T-helper 1 cell treated with Interleukin-12 subunit alpha and Interleukin-12 subunit beta and Interleukin-4 antibody, amounts not matched to agents 30 μg/mL and 1 μg/mL, for 36 hours (primary cell): ENCODE measurements at regions not wholly inside any gene's neighbourhood (a gene's known extent, or its start where the extent isn't known, plus 50 kb on each side); places are given as distances from the start of the nearest gene placed in this dataset.

Source experiments
- H3K27ac Mint-ChIP-seq: one replicate; pipeline ENCODE4 v1.8.0; 2021; ENCODE audit warnings: mild to moderate bottlenecking, mixed read lengths
- H3K27me3 Mint-ChIP-seq: one replicate; pipeline ENCODE4 v1.8.0; 2021; ENCODE audit warnings: low read depth, mixed read lengths
- H3K36me3 Mint-ChIP-seq: one replicate; pipeline ENCODE4 v1.8.0; 2021; ENCODE audit warnings: low read depth, mixed read lengths
- H3K4me1 Mint-ChIP-seq: one replicate; pipeline ENCODE4 v1.8.0; 2021; ENCODE audit warnings: low read depth, mixed read lengths
- H3K4me3 Mint-ChIP-seq: one replicate; pipeline ENCODE4 v1.8.0; 2021; ENCODE audit warnings: mild to moderate bottlenecking, moderate library complexity, mixed read lengths
- H3K9me3 Mint-ChIP-seq: one replicate; pipeline ENCODE4 v1.8.0; 2021; ENCODE audit warnings: mixed read lengths

DNA sequence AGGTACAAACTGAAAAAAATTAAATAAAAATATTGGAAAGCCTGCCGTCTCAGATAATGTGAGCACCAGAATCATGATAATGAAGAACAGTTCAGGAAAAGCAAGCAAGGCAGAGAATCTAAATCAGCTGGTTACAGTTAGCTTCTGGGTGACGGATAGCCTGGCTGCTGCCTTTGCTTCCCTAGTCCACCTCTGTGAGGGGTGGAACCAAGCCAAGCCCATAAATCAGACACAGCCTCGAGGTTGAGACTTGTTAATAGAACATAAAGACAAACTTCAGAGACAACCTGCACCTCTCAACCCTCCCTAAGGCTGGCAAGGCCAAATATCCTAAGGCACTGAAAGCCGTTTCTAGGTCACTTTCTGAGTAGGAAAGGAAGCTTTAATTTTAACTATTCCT, 334.7 kb upstream of the SLC39A10 start:
- Mint-ChIP-seq H3K4me1 (peaks cover 12% of the 10 kb centered on the region), H3K27me3 (no peaks in the 10 kb centered on the region), H3K36me3 (peaks cover 9% of the 10 kb centered on the region), H3K9me3 (peaks cover 14% of the 10 kb centered on the region), H3K27ac (no peak overlapping the region), H3K4me3 (no peak overlapping the region)

DNA sequence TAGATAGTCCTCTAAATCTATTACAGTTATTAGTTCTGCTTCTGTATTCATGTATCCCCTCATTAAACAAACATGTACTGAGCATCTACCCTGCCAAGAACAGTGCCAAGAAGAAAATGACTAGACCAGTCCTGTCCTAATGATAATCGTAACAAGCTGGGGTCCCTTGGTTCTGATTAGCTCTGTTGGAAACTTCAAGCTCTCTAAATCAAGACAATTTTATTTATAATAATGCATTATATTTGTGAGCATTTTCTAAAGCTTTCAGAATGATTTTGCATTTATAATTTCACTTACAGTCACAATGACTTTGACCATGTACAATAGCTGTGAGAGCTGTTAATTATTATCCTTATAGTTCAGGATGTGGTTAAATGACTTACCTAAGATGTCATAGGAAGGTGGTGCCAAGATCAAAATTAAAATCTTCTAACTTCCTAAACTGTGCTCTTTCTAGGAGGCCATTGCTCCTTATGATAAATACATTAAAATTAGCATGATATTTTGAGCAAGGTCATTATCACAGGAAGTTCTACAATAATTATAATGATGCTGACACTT, 336.5 kb upstream of the SLC39A10 start:
- peaks cover 15% of the 10 kb centered on the region for H3K4me1 Mint-ChIP-seq
- H3K4me3 Mint-ChIP-seq: no peak overlapping the region
- peaks cover 4% of the 10 kb centered on the region for H3K36me3 Mint-ChIP-seq
- no peak overlapping the region for H3K27ac Mint-ChIP-seq
- H3K9me3 Mint-ChIP-seq: peaks cover 11% of the 10 kb centered on the region
- H3K27me3 Mint-ChIP-seq: no peaks in the 10 kb centered on the region

DNA sequence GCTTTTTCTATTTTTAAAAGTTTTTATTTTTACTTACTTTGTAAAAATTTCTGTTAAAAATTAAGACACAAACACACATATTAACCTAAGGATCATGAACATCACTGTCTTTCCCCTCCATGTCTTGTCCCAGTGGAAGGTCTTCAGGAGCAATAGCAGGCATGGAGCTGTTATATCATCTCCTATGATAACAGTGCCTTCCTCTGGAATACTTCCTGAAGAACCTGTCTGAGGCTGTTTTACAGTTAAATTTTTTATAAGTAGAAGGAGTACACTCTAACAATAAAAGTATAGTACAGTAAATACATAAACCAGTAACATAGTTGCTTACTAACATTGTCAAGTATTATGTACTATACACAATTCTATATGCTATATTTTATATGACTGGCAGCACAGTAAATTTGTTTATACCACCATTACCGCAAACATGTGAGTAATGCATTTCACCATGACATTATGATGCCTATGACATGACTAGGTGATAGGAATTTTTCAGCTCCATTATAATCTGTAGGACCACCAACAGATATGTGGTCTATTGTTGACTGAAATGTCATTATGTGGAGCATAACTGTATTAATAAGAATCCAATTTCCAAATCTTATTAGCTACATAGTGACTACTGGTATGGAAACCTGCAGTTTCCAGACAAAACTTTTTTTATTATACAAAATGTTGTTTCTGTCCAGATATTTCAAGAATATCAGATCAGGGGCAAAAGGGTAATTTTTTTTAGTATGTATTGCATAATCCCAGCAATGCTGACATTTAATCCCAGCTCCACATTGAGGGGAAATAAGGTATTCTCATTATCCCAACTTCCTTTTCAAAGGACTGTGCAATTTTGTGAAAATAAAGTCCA, 337.2 kb upstream of the SLC39A10 start:
- peaks cover 2% of the 10 kb centered on the region for H3K36me3 Mint-ChIP-seq

DNA sequence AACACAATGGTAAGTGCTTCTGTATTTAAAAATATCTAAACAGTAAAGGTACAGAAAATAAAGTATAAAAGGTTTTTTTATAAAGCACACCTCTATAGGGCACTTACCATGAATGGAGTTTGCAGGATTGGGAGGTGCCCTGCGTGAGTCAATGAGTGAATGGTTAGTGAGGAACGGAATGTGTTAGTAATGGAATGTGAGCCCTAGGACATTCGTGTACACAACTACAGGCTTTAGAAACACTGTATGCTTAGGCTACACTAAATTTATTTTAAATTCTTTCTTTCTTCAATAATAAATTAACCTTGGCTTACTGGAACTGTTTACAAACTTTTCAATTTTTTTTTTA, 337.9 kb upstream of the SLC39A10 start:
- Mint-ChIP-seq H3K9me3 (peaks cover 6% of the 10 kb centered on the region), H3K36me3 (peaks cover 2% of the 10 kb centered on the region), H3K27me3 (no peaks in the 10 kb centered on the region), H3K4me3 (no peak overlapping the region), H3K4me1 (peaks cover 15% of the 10 kb centered on the region), H3K27ac (no peak overlapping the region)

More for the DNA sequence above, 337.2 kb upstream of the SLC39A10 start:
- Mint-ChIP-seq H3K4me3 (no peak overlapping the region), H3K27ac (no peak overlapping the region), H3K9me3 (peaks cover 11% of the 10 kb centered on the region), H3K27me3 (no peaks in the 10 kb centered on the region), H3K4me1 (peaks cover 15% of the 10 kb centered on the region)

DNA sequence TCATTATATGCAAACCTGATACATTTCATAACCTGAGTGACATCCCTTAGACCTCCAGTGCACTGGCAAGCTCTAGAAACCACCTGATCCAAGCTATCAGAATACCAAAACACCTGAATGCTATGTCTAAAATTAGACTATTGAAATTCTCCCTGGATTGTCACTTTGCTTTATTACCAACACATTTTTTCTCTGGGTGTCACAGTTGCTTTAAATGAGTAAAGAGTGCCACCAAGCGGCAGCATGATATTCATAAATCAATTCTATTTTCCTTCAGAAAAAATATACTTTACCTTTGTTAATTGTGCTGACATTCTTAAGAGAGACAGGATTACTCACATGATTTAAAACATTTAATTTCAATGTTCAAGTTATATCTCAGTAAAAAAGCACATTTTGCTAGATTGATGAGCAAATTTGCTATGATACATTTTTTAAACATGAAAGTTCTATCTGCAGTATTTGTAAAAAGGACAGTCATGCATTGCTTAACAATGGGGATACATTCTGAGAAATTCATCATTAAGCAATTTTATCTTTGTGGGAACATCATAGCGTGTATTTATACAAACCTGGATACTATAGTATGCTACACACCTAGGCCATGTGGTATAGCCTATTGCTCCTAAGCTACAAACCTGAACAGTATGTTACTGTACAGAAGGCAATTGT, 338.4 kb upstream of the SLC39A10 start:
- Mint-ChIP-seq H3K4me1 (peaks cover 15% of the 10 kb centered on the region), H3K27me3 (no peaks in the 10 kb centered on the region), H3K27ac (no peak overlapping the region), H3K4me3 (no peak overlapping the region), H3K9me3 (peaks cover under 1% of the 10 kb centered on the region), H3K36me3 (peaks cover under 1% of the 10 kb centered on the region)

DNA sequence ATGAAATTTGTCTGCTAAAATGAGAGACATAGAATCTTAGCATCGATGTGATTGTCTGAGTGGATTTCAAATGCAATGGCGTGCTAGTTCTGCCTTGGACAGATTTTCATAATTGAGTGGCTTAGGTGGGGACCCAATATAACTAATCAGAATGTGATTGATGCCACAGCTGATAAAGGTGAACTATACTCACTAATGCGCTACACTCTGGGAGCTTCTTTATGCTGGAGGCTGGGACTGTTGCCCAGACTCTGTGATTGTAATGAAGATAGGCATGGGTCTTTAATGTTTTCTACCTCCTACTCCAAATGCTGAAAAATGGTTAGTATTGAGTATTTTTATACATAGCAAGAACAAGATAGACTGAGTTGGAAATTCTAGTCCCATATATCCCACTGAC, 339.5 kb upstream of the SLC39A10 start:
- H3K9me3 Mint-ChIP-seq: no peaks in the 10 kb centered on the region
- H3K4me1 Mint-ChIP-seq: peaks cover 15% of the 10 kb centered on the region
- no peaks in the 10 kb centered on the region for H3K36me3 Mint-ChIP-seq
- H3K4me3 Mint-ChIP-seq: no peak overlapping the region
- H3K27ac Mint-ChIP-seq: no peak overlapping the region
- H3K27me3 Mint-ChIP-seq: no peaks in the 10 kb centered on the region

DNA sequence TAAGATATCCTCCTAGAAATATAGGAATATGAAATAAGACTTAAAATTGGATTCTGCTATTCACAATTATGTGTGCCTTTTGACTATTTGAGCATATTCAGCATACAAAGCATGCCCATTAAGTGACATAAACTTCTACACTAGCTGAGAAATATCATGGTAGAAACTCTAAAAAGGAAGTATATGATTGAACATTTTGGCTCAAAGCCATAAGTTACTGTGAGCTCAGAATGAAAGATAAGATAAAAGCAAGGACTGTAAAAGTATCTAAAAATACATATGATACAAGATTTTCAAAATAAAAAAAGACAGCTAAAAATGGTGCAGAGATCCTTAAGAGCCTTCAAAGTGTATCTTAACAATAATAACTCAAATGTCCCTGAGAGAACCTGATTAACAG, 340.5 kb upstream of the SLC39A10 start:
- Mint-ChIP-seq H3K9me3 (no peaks in the 10 kb centered on the region), H3K36me3 (no peaks in the 10 kb centered on the region), H3K4me3 (no peak overlapping the region), H3K4me1 (peaks cover 15% of the 10 kb centered on the region), H3K27ac (no peak overlapping the region), H3K27me3 (no peaks in the 10 kb centered on the region)

DNA sequence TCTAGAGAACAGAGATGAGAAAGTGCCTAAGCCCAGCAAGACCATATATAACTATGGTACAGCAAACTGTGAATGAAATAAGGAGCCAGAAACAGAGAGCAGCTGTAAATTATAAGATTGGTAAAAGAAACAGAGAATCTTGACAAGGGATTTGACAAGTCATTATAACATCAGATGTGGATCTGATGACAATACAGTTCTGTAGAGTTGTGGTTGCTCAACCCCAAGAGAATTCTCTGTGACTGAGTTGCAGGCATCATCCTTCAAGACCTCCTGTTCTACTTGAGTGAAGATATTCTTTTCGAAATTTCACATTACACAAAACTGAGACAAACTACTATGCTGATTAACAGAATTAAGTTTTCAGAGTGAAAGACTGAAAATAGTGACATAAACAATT, 343.1 kb upstream of the SLC39A10 start:
- H3K36me3 Mint-ChIP-seq: no peaks in the 10 kb centered on the region
- H3K4me3 Mint-ChIP-seq: no peak overlapping the region
- H3K4me1 Mint-ChIP-seq: peaks cover 9% of the 10 kb centered on the region
- no peak overlapping the region for H3K27ac Mint-ChIP-seq
- H3K9me3 Mint-ChIP-seq: no peaks in the 10 kb centered on the region
- H3K27me3 Mint-ChIP-seq: peaks cover 5% of the 10 kb centered on the region

DNA sequence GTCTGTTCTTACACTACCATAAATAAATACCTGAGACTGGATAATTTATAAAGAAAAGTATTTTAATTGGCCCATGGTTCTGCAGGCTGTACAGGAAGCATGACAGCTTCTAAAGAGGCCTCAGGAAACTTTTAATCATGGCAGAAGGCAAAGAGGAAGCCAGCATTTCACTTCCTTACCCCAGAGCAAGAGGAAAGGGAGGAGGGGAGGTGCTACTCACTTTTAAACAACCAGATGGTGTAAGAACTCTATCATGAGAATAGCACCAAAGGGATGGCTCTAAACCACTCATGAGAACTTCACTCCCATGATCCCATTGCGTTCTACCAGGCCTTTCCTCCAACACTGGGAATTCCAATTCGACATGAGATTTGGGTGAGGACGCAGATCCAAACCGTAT, 344.4 kb upstream of the SLC39A10 start:
- peaks cover 5% of the 10 kb centered on the region for H3K27me3 Mint-ChIP-seq
- peaks cover 2% of the 10 kb centered on the region for H3K4me1 Mint-ChIP-seq
- H3K4me3 Mint-ChIP-seq: no peak overlapping the region
- H3K9me3 Mint-ChIP-seq: no peaks in the 10 kb centered on the region
- H3K36me3 Mint-ChIP-seq: no peaks in the 10 kb centered on the region
- H3K27ac Mint-ChIP-seq: no peak overlapping the region

DNA sequence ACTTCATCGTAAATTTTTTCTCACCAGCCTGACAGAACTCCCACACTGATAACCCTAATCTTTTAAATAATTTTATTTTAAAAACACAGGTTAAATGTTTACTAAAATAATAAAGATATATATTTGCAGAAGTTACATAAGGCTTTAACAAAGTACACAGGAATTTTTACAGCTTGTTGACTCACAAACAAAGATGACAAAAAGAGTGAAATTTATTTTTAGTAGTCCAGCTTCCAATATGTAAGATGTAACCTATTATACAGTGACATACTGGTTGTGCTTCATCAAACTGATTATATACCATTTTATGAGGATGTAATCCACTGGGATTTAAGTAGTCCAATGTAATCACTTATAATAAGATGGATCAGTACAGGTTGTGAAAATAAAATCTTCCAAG, 348.9 kb upstream of the SLC39A10 start:
- no peaks in the 10 kb centered on the region for H3K4me1 Mint-ChIP-seq
- no peak overlapping the region for H3K4me3 Mint-ChIP-seq
- peaks cover 5% of the 10 kb centered on the region for H3K27me3 Mint-ChIP-seq
- no peaks in the 10 kb centered on the region for H3K36me3 Mint-ChIP-seq
- no peak overlapping the region for H3K27ac Mint-ChIP-seq
- H3K9me3 Mint-ChIP-seq: no peaks in the 10 kb centered on the region

DNA sequence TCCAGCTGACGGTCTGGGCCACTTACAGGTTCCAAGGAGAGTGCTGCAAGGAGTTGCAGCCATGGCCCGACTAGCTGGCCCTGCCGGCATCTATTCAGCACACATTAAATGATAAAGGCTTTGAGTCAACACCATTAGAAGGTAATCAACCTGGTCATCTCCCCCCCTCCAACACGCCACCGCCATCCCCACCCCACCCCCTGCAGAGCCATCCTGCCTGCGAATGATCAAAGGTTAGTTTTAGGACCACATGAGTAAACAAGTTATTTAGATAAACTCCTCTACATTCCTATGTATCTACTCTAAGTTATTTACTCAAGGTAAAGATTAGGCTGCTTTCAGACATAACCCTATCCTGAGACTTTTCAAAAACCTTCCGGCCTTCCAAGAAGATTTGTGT, 349.3 kb upstream of the SLC39A10 start:
- Mint-ChIP-seq H3K27me3 (peaks cover 5% of the 10 kb centered on the region), H3K36me3 (no peaks in the 10 kb centered on the region), H3K4me1 (no peaks in the 10 kb centered on the region), H3K27ac (no peak overlapping the region), H3K4me3 (no peak overlapping the region), H3K9me3 (no peaks in the 10 kb centered on the region)

DNA sequence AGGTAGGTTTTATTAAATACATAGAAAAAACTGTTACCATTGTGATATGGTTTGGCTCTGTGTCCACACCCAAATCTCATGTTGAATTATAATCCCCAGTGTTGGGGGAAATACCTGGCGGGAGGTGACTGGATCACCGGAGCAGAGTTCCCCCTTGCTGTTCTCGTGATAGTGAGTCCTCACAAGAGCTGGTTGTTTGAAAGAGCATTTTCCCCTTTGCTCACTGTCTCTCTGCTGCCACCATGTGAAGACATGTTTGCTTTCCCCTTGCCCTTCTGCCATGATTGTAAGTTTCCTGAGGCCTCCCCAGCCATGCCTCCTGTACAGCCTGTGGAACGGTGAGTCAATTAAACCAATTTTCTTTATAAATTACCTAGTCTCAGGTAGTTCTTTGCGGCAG, 352.7 kb upstream of the SLC39A10 start:
- Mint-ChIP-seq H3K27ac (no peak overlapping the region), H3K9me3 (no peaks in the 10 kb centered on the region), H3K4me3 (no peak overlapping the region), H3K4me1 (no peaks in the 10 kb centered on the region), H3K36me3 (no peaks in the 10 kb centered on the region), H3K27me3 (peaks cover 2% of the 10 kb centered on the region)

DNA sequence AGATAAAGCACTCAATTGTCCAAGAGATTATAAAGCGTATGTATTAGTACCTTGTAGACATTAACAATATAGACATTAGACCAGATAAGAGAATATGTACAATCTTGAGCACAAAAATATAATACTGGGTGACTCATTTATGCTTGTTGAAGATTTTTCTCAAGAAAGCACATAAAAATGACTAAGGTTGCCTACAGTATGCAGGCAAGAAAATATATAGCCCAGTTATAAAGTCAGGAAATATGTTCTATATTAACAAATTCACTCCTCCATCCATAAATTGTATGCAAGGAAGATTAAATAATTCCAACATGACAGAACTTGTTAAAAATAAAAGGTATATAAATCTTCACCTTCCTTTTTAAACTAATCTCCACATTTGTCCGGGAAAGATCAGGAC, 356.4 kb upstream of the SLC39A10 start:
- H3K9me3 Mint-ChIP-seq: no peaks in the 10 kb centered on the region
- H3K27me3 Mint-ChIP-seq: peaks cover 4% of the 10 kb centered on the region
- H3K4me1 Mint-ChIP-seq: no peaks in the 10 kb centered on the region
- H3K4me3 Mint-ChIP-seq: no peak overlapping the region
- no peak overlapping the region for H3K27ac Mint-ChIP-seq
- no peaks in the 10 kb centered on the region for H3K36me3 Mint-ChIP-seq

DNA sequence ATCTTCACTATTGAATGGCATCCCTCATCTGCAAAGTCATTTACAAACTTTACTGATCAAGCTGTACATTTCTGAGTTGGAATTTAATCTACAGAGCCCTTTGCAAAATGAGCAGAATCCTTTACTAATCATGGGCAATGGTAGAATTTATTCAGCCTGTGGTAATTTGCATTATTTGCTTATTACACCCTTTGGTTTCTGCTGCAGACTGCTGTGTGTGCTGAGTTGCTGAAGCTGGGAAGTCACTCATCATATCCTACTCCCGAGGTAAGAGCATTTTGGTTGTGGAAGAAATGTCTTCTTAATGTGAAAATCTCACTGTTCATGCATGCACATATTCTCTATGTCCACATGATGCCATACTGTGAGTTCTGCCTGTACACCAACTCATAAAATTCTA, 357.4 kb upstream of the SLC39A10 start:
- H3K4me3 Mint-ChIP-seq: no peak overlapping the region
- H3K27ac Mint-ChIP-seq: no peak overlapping the region
- peaks cover 4% of the 10 kb centered on the region for H3K27me3 Mint-ChIP-seq
- no peaks in the 10 kb centered on the region for H3K9me3 Mint-ChIP-seq
- no peaks in the 10 kb centered on the region for H3K36me3 Mint-ChIP-seq
- H3K4me1 Mint-ChIP-seq: no peaks in the 10 kb centered on the region

DNA sequence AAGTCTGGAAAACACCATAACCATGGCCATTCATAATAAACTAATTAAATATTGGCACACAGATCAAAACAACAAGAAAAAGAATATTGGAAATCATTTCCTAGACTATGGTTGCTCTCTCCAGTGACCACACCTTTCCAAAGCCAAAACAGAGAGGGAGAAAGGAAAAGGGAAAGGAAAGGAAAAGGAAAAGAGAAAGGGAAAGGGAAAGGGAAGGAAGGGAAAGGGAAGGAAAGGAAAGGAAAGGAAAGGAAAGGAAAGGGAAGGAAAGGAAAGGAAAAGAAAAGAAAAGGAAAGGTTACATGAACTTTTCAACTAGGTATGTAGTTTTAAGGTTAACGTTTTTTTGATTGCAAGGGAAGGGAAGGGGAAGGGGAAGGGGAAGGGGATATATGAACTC, 360.5 kb upstream of the SLC39A10 start:
- Mint-ChIP-seq H3K27me3 (peaks cover 4% of the 10 kb centered on the region), H3K4me3 (no peak overlapping the region), H3K36me3 (no peaks in the 10 kb centered on the region), H3K27ac (no peak overlapping the region), H3K9me3 (no peaks in the 10 kb centered on the region), H3K4me1 (no peaks in the 10 kb centered on the region)
